ENCODE measurements at regions not wholly inside any gene's neighbourhood (a gene's known extent, or its start where the extent isn't known, plus 50 kb on each side); places are given as distances from the start of the nearest gene placed in this dataset.

- no peak for TF ChIP-seq CTCF (IDR thresholded peaks at IDR 0.05)
- no peak for TF ChIP-seq EZH2phosphoT487 (IDR thresholded peaks at IDR 0.05)
- TF ChIP-seq EZH2 (IDR thresholded peaks at IDR 0.05): no peak
Observed at GRCh38 chr1:2879026-2879425, 77.5 kb upstream of the TTC34 start.
